ENCODE measurements at regions not wholly inside any gene's neighbourhood (a gene's known extent, or its start where the extent isn't known, plus 50 kb on each side); places are given as distances from the start of the nearest gene placed in this dataset.

GRCh38 chr22:48545987-48546386, 1281.7 kb downstream of the BRD1 start:
- DNase-seq (ENCODE audit: low read depth) = no peak
- no peak overlapping the region for H3K4me3 ChIP-seq (ENCODE audit: low read depth, low read length)
- no peak for TF ChIP-seq CTCF (IDR thresholded peaks at IDR 0.05; ENCODE audit: low read depth, low read length)
- no peak for TF ChIP-seq MYC (IDR thresholded peaks at IDR 0.05; ENCODE audit: low read depth, low read length)
- TF ChIP-seq POLR2A (IDR thresholded peaks at IDR 0.05; ENCODE audit: extremely low read depth, insufficient read length) = no peak
- TF ChIP-seq MAX (IDR thresholded peaks at IDR 0.05; ENCODE audit: low read depth, low read length) = no peak

GRCh38 chr22:48541401-48542098, 1286.1 kb downstream of the BRD1 start:
- no peak for DNase-seq (ENCODE audit: low read depth)
- TF ChIP-seq MYC (IDR thresholded peaks at IDR 0.05; ENCODE audit: low read depth, low read length) (no peak), CTCF (IDR thresholded peaks at IDR 0.05; ENCODE audit: low read depth, low read length) (no peak), MAX (IDR thresholded peaks at IDR 0.05; ENCODE audit: low read depth, low read length) (no peak), POLR2A (IDR thresholded peaks at IDR 0.05; ENCODE audit: extremely low read depth, insufficient read length) (no peak)
- H3K4me3 ChIP-seq (ENCODE audit: low read depth, low read length) = no peak overlapping the region

GRCh38 chr22:48539261-48539660, 1288.4 kb downstream of the BRD1 start:
- no peak for DNase-seq (ENCODE audit: low read depth)
- TF ChIP-seq MAX (IDR thresholded peaks at IDR 0.05; ENCODE audit: low read depth, low read length) (no peak), CTCF (IDR thresholded peaks at IDR 0.05; ENCODE audit: low read depth, low read length) (no peak), POLR2A (IDR thresholded peaks at IDR 0.05; ENCODE audit: extremely low read depth, insufficient read length) (no peak), MYC (IDR thresholded peaks at IDR 0.05; ENCODE audit: low read depth, low read length) (no peak)
- no peak overlapping the region for H3K4me3 ChIP-seq (ENCODE audit: low read depth, low read length)

GRCh38 chr22:48538291-48538820, 1289.3 kb downstream of the BRD1 start:
- no peak for DNase-seq (ENCODE audit: low read depth)
- no peak for TF ChIP-seq CTCF (IDR thresholded peaks at IDR 0.05; ENCODE audit: low read depth, low read length)
- no peak overlapping the region for H3K4me3 ChIP-seq (ENCODE audit: low read depth, low read length)

GRCh38 chr22:48537343-48537680, 1290.4 kb downstream of the BRD1 start:
- TF ChIP-seq MYC (IDR thresholded peaks at IDR 0.05; ENCODE audit: low read depth, low read length) (no peak), POLR2A (IDR thresholded peaks at IDR 0.05; ENCODE audit: extremely low read depth, insufficient read length) (no peak), CTCF (IDR thresholded peaks at IDR 0.05; ENCODE audit: low read depth, low read length) (no peak), MAX (IDR thresholded peaks at IDR 0.05; ENCODE audit: low read depth, low read length) (no peak)
- H3K4me3 ChIP-seq (ENCODE audit: low read depth, low read length) = no peak overlapping the region
- DNase-seq (ENCODE audit: low read depth) = no peak

Measured in NB4 (cell line).